Gastroesophageal sphincter (tissue), 3 donors: ENCODE measurements at regions not wholly inside any gene's neighbourhood (a gene's known extent, or its start where the extent isn't known, plus 50 kb on each side); places are given as distances from the start of the nearest gene placed in this dataset.

Experiments used
- CTCF ChIP-seq, 4 experiments: fragments of 200-600 bp in 2 of 4; fragments of 450-650 bp in 2 of 4; sonication (generic) in 1 of 4; IDR thresholded peaks; one replicate each; pipeline ENCODE4 v1.5.1; 2017 to 2019; ENCODE audit warnings: antibody characterized with exemption in 4 of 4, mild to moderate bottlenecking in 2 of 4, moderate library complexity in 2 of 4
- POLR2A ChIP-seq, 2 donors: fragments of 450-650 bp; IDR thresholded peaks; one replicate each; pipeline ENCODE4 v1.6.1; 2017; ENCODE audit warnings: antibody characterized with exemption in 2 of 2, mild to moderate bottlenecking in 2 of 2, moderate library complexity in 1 of 2
- POLR2AphosphoS5 ChIP-seq: sonication (generic); formaldehyde crosslinking; IDR thresholded peaks from one replicate; pipeline ENCODE4 v1.6.1; 2017; ENCODE audit warnings: antibody characterized with exemption

GRCh38 chr5:166553778-166554177 is 1737.7 kb upstream of the WWC1 start:
- TF ChIP-seq POLR2A (IDR thresholded peaks at IDR 0.05): no peak
- TF ChIP-seq POLR2AphosphoS5: no peak
- TF ChIP-seq CTCF (IDR thresholded peaks at IDR 0.05): no peak
